ENCODE measurements at regions not wholly inside any gene's neighbourhood (a gene's known extent, or its start where the extent isn't known, plus 50 kb on each side); places are given as distances from the start of the nearest gene placed in this dataset.

- DNase-seq (ENCODE audit: low spot score): no peak
- in situ Hi-C loops (cut with MboI; ENCODE audit: low pct_unique_long_range_greater_than_20kb, low sequenced_read_pairs, unreplicated experiment): no loop called here
- TF ChIP-seq CTCF (IDR thresholded peaks at IDR 0.05; ENCODE audit: extremely low read depth, insufficient read depth, missing control alignments): no peak
These were observed 440.0 kb downstream of the ANKRD7 start for GRCh38 chr7:118664498-118664897.

- no peak for DNase-seq (ENCODE audit: low spot score)
- in situ Hi-C loops (cut with MboI; ENCODE audit: low pct_unique_long_range_greater_than_20kb, low sequenced_read_pairs, unreplicated experiment): no loop called here
- no peak for TF ChIP-seq CTCF (IDR thresholded peaks at IDR 0.05; ENCODE audit: extremely low read depth, insufficient read depth, missing control alignments)
These were observed 446.6 kb downstream of the ANKRD7 start for GRCh38 chr7:118671149-118671548.

- in situ Hi-C loops (cut with MboI; ENCODE audit: low pct_unique_long_range_greater_than_20kb, low sequenced_read_pairs, unreplicated experiment): no loop called here
- TF ChIP-seq CTCF (IDR thresholded peaks at IDR 0.05; ENCODE audit: extremely low read depth, insufficient read depth, missing control alignments): no peak
- no peak for DNase-seq (ENCODE audit: low spot score)
These were observed 460.3 kb downstream of the ANKRD7 start for GRCh38 chr7:118684796-118685195.

GRCh38 chr7:118689403-118689802 is 464.9 kb downstream of the ANKRD7 start:
- no peak for DNase-seq (ENCODE audit: low spot score)
- no peak for TF ChIP-seq CTCF (IDR thresholded peaks at IDR 0.05; ENCODE audit: extremely low read depth, insufficient read depth, missing control alignments)
- in situ Hi-C loops (cut with MboI; ENCODE audit: low pct_unique_long_range_greater_than_20kb, low sequenced_read_pairs, unreplicated experiment): no loop called here

- TF ChIP-seq CTCF (IDR thresholded peaks at IDR 0.05; ENCODE audit: extremely low read depth, insufficient read depth, missing control alignments): no peak
- in situ Hi-C loops (cut with MboI; ENCODE audit: low pct_unique_long_range_greater_than_20kb, low sequenced_read_pairs, unreplicated experiment): no loop called here
- DNase-seq (ENCODE audit: low spot score): no peak
These were observed 472.4 kb downstream of the ANKRD7 start for GRCh38 chr7:118696879-118697278.

GRCh38 chr7:118699222-118699621 is 474.7 kb downstream of the ANKRD7 start:
- TF ChIP-seq CTCF (IDR thresholded peaks at IDR 0.05; ENCODE audit: extremely low read depth, insufficient read depth, missing control alignments): no peak
- in situ Hi-C loops (cut with MboI; ENCODE audit: low pct_unique_long_range_greater_than_20kb, low sequenced_read_pairs, unreplicated experiment): no loop called here

GRCh38 chr7:118708741-118709140 is 484.2 kb downstream of the ANKRD7 start:
- DNase-seq (ENCODE audit: low spot score): no peak
- TF ChIP-seq CTCF (IDR thresholded peaks at IDR 0.05; ENCODE audit: extremely low read depth, insufficient read depth, missing control alignments): no peak
- in situ Hi-C loops (cut with MboI; ENCODE audit: low pct_unique_long_range_greater_than_20kb, low sequenced_read_pairs, unreplicated experiment): no loop called here

More at GRCh38 chr7:118699222-118699621, 474.7 kb downstream of the ANKRD7 start:
- DNase-seq (ENCODE audit: low spot score): no peak

Data from GM13977 (cell line).